ENCODE measurements at regions not wholly inside any gene's neighbourhood (a gene's known extent, or its start where the extent isn't known, plus 50 kb on each side); places are given as distances from the start of the nearest gene placed in this dataset.

DNA sequence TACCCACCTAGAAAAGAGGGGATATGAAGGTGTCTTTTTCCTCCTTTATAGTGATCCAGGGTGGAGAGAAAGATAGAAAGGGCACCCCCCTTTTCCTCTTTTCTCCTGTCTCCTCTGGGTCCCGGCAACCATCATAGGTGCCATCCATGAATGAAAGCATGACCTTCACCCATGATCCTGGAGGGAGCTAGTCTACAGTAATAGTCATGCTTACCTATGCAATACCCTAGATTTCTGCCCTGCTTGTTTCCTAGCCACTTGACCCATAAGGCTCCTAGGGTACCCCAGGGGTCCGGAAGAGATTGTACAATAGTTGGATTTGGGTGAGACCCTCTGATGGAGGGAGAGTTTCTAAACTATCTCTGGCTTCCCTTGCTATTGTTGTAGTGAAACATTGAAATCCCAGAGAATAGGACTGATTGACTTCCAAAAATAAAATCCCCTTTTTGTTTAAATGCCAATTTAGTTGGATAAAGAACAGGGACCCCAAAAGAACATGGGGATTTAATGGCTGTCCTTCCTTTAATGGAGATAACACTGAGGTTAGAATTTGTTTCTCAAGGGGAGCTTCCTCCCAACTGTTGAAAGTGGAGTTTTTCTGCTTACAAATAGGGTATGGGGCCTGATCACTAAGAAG lies 366.8 kb upstream of the KHDRBS2 start:
- Mint-ChIP-seq H3K9me3 (peaks cover 42% of the 10 kb centered on the region), H3K27ac (no peak overlapping the region), H3K27me3 (ENCODE audit: low read depth) (no peaks in the 10 kb centered on the region), H3K4me3 (no peak overlapping the region), H3K4me1 (no peaks in the 10 kb centered on the region), H3K36me3 (ENCODE audit: low read depth) (peaks cover 6% of the 10 kb centered on the region)
- TF ChIP-seq, protein P1, sequence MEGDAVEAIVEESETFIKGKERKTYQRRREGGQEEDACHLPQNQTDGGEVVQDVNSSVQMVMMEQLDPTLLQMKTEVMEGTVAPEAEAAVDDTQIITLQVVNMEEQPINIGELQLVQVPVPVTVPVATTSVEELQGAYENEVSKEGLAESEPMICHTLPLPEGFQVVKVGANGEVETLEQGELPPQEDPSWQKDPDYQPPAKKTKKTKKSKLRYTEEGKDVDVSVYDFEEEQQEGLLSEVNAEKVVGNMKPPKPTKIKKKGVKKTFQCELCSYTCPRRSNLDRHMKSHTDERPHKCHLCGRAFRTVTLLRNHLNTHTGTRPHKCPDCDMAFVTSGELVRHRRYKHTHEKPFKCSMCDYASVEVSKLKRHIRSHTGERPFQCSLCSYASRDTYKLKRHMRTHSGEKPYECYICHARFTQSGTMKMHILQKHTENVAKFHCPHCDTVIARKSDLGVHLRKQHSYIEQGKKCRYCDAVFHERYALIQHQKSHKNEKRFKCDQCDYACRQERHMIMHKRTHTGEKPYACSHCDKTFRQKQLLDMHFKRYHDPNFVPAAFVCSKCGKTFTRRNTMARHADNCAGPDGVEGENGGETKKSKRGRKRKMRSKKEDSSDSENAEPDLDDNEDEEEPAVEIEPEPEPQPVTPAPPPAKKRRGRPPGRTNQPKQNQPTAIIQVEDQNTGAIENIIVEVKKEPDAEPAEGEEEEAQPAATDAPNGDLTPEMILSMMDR (IDR thresholded peaks at IDR 0.05; ENCODE audit: unreplicated experiment in 3 of 3): no peak

DNA sequence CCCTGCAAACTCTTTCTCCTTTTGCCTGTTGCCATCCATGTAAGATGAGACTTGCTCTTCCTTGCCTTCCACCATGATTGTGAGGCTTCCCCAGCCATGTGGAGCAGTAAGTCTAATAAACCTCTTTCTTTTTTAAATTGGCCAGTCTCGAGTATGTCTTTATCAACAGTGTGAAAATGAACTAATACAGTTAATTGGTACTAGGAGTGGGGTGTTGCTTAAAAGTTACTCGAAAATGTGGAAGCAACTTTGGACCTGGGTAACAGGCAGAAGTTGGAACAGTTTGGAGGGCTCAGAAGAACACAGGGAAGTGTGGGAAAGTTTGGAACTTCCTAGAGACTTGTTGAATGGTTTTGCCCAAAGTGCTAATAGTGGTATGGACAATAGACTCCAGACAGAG lies 359.2 kb upstream of the KHDRBS2 start:
- H3K4me1 Mint-ChIP-seq: no peaks in the 10 kb centered on the region
- H3K27me3 Mint-ChIP-seq (ENCODE audit: low read depth): no peaks in the 10 kb centered on the region
- H3K4me3 Mint-ChIP-seq: no peak overlapping the region
- no peak overlapping the region for H3K27ac Mint-ChIP-seq
- peaks cover 37% of the 10 kb centered on the region for H3K9me3 Mint-ChIP-seq
- TF ChIP-seq, protein P1 (IDR thresholded peaks at IDR 0.05; ENCODE audit: unreplicated experiment in 3 of 3): no peak
- H3K36me3 Mint-ChIP-seq (ENCODE audit: low read depth): no peaks in the 10 kb centered on the region

DNA sequence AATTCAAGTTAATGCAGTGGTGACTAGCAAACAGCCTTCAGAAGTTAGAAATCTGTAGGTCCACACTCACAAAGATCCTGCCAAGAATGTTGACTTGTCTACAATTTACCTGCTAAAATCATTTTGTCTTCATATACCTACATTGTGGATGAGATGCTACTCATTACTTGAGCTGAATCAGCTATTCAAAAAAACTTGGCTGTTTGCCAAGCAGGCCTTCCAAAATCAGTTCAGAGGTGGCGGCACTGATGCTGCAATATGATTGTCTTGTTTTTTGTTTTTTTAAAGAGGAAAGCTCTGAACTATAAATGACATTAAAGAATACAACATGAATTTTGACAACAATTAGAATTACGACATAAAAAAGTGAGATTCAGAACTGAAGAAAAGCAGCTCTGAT lies 354.7 kb upstream of the KHDRBS2 start:
- H3K27ac Mint-ChIP-seq: no peak overlapping the region
- TF ChIP-seq, protein P1 (IDR thresholded peaks at IDR 0.05; ENCODE audit: unreplicated experiment in 3 of 3): no peak

DNA sequence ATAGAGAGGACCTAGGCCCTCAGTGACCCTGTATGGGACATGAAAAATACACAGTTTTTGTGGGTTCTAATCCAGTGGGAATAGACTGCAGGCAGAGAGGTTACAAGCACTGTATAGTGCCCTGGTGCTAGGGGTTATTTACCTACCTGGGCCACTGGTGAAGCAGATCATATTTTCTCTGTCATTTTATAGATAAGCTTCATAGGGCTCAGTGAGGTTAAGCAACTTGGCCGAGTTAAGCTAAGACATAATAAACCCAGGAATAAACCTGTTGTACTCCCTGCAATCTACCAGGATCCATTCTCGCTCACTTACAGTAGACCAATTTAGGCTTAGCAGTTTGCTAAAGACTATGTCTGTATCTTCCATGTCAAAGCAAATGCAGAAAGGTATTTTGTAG lies 340.6 kb upstream of the KHDRBS2 start:
- Mint-ChIP-seq H3K9me3 (no peaks in the 10 kb centered on the region), H3K4me1 (no peaks in the 10 kb centered on the region), H3K27ac (no peak overlapping the region), H3K4me3 (no peak overlapping the region), H3K36me3 (ENCODE audit: low read depth) (no peaks in the 10 kb centered on the region), H3K27me3 (ENCODE audit: low read depth) (no peaks in the 10 kb centered on the region)
- TF ChIP-seq, protein P1 (IDR thresholded peaks at IDR 0.05; ENCODE audit: unreplicated experiment in 3 of 3): no peak

More for the DNA sequence above, 354.7 kb upstream of the KHDRBS2 start:
- peaks cover 23% of the 10 kb centered on the region for H3K9me3 Mint-ChIP-seq
- no peaks in the 10 kb centered on the region for H3K27me3 Mint-ChIP-seq (ENCODE audit: low read depth)
- H3K4me3 Mint-ChIP-seq: no peak overlapping the region
- H3K4me1 Mint-ChIP-seq: no peaks in the 10 kb centered on the region
- H3K36me3 Mint-ChIP-seq (ENCODE audit: low read depth): no peaks in the 10 kb centered on the region

DNA sequence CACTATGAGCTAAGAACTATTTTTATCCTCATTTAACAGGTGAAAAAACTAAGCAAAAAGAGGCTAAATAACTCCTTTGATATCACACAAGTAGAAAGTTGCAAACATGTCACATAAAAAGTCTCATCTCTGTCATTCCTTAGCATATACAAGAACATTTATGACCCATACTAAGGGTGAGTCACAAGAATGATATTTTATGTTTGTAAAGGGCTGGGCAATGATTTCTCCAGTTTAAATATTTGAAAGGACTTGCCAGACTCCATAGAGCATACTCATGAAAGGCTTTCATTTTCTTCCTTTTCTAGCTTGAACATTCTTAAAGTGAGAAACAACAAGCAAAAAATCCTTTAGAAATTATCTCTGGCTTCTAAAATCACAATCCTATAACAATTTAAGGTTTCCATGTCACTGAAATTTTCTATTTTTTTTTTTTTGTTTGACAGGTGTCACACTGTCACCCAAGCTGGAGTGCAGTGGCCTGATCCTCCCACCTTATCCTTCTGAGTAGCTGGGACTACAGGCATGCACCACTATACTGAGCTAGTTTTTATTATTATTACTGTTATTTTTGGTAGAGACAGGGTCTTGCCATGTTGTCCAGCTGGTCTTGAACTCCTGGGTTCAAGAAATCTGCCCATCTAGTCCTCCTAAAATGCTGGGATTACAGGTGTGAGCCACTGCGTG lies 338.0 kb upstream of the KHDRBS2 start:
- TF ChIP-seq, protein P1 (IDR thresholded peaks at IDR 0.05; ENCODE audit: unreplicated experiment in 3 of 3): no peak
- Mint-ChIP-seq H3K27ac (no peak overlapping the region), H3K36me3 (ENCODE audit: low read depth) (no peaks in the 10 kb centered on the region), H3K9me3 (no peaks in the 10 kb centered on the region), H3K4me1 (no peaks in the 10 kb centered on the region), H3K4me3 (no peak overlapping the region), H3K27me3 (ENCODE audit: low read depth) (no peaks in the 10 kb centered on the region)

Data from nephron (organoid).